ENCODE measurements at regions not wholly inside any gene's neighbourhood (a gene's known extent, or its start where the extent isn't known, plus 50 kb on each side); places are given as distances from the start of the nearest gene placed in this dataset.

DNA sequence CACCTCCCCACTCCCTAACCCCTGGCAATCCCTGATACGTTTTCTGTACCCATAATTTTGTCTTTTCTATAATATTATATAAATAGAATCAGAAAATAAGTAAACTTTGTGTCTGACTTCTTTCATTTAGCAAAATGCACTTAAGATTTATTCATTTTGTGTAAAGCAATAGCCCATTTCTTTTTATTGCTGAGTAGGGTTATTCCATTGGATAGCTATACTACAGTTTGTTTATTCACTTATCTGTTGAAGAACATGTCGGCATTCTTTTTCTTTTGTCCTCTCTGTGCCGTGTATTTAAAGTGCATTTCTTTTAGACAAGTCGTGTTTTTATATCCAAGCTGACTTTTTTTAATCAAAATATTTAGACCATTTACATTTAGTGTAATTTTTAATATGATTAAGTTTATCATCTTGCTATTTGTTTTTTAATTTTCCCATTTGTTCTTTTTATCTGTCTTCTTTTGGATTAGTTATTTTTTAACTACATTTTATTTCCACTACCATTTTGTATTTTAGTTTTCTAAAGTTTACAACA lies 176.4 kb upstream of the TSHZ3 start:
- TF ChIP-seq, protein P1, sequence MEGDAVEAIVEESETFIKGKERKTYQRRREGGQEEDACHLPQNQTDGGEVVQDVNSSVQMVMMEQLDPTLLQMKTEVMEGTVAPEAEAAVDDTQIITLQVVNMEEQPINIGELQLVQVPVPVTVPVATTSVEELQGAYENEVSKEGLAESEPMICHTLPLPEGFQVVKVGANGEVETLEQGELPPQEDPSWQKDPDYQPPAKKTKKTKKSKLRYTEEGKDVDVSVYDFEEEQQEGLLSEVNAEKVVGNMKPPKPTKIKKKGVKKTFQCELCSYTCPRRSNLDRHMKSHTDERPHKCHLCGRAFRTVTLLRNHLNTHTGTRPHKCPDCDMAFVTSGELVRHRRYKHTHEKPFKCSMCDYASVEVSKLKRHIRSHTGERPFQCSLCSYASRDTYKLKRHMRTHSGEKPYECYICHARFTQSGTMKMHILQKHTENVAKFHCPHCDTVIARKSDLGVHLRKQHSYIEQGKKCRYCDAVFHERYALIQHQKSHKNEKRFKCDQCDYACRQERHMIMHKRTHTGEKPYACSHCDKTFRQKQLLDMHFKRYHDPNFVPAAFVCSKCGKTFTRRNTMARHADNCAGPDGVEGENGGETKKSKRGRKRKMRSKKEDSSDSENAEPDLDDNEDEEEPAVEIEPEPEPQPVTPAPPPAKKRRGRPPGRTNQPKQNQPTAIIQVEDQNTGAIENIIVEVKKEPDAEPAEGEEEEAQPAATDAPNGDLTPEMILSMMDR (IDR thresholded peaks at IDR 0.05) = no peak
- Mint-ChIP-seq H3K4me1 (ENCODE audit: low read depth) (no peaks in the 10 kb centered on the region), H3K9me3 (peaks cover 14% of the 10 kb centered on the region), H3K36me3 (ENCODE audit: low read depth) (peaks cover 3% of the 10 kb centered on the region), H3K4me3 (no peak overlapping the region), H3K27ac (no peak overlapping the region), H3K27me3 (peaks cover 2% of the 10 kb centered on the region)
- CTCF ChIA-PET = interaction anchor here (0.6 kb wide), 1 partner anchor 1352 kb away, joined by 3 read pairs; no protein-coding TSS in a partner anchor
- intact Hi-C loops (cut with micrococcal nuclease) = no loop called here
- POLR2A ChIA-PET = no interaction called here
- DNase-seq (no peak), ATAC-seq (no peak)

DNA sequence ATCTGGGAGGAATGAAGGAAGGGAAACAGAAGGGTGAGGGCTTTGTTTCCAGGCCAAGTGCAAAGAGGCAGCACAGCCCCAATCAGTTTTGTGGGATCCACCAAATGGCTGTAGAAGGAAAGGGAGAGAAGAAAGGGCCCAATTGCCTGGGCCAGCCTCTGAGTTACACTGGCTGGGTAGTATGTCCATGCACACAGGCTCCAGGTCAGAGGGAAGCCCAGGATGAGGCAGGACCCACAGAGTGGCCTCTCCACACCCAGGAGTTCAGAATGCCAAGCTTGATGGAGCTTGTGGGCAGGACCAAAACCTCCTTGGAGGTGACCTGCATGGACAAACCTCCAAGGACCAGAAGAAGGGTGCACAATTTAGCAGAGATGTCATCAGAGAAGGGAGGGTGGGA lies 178.2 kb upstream of the TSHZ3 start:
- TF ChIP-seq, protein P1 (IDR thresholded peaks at IDR 0.05) = no peak
- Mint-ChIP-seq H3K9me3 (peaks cover 9% of the 10 kb centered on the region), H3K27me3 (peaks cover 6% of the 10 kb centered on the region), H3K4me1 (ENCODE audit: low read depth) (no peaks in the 10 kb centered on the region), H3K27ac (no peak overlapping the region), H3K36me3 (ENCODE audit: low read depth) (peaks cover 3% of the 10 kb centered on the region), H3K4me3 (no peak overlapping the region)
- ATAC-seq (no peak), DNase-seq (no peak)
- CTCF ChIA-PET = no interaction called here
- POLR2A ChIA-PET = no interaction called here
- intact Hi-C loops (cut with micrococcal nuclease) = no loop called here

- H3K27me3 Mint-ChIP-seq = peaks cover 6% of the 10 kb centered on the region
- intact Hi-C loops (cut with micrococcal nuclease) = no loop called here
- TF ChIP-seq, protein P1 (IDR thresholded peaks at IDR 0.05) = no peak
- peaks cover 3% of the 10 kb centered on the region for H3K36me3 Mint-ChIP-seq (ENCODE audit: low read depth)
- no peak overlapping the region for H3K4me3 Mint-ChIP-seq
- H3K4me1 Mint-ChIP-seq (ENCODE audit: low read depth) = no peaks in the 10 kb centered on the region
- H3K9me3 Mint-ChIP-seq = peaks cover 9% of the 10 kb centered on the region
- ChIA-PET POLR2A (no interaction called here), CTCF (no interaction called here)
- ATAC-seq (no peak), DNase-seq (no peak)
- no peak overlapping the region for H3K27ac Mint-ChIP-seq
Measured at GRCh38 chr19:31528261-31528660, 179.0 kb upstream of the TSHZ3 start.

GRCh38 chr19:31529121-31529520 lies 179.9 kb upstream of the TSHZ3 start:
- intact Hi-C loops (cut with micrococcal nuclease) = no loop called here
- H3K9me3 Mint-ChIP-seq = peaks cover 9% of the 10 kb centered on the region
- ATAC-seq (no peak), DNase-seq (no peak)
- no peaks in the 10 kb centered on the region for H3K4me1 Mint-ChIP-seq (ENCODE audit: low read depth)
- peaks cover 6% of the 10 kb centered on the region for H3K27me3 Mint-ChIP-seq
- TF ChIP-seq, protein P1 (IDR thresholded peaks at IDR 0.05) = no peak
- ChIA-PET CTCF (no interaction called here), POLR2A (no interaction called here)
- peaks cover 3% of the 10 kb centered on the region for H3K36me3 Mint-ChIP-seq (ENCODE audit: low read depth)
- no peak overlapping the region for H3K4me3 Mint-ChIP-seq
- no peak overlapping the region for H3K27ac Mint-ChIP-seq

DNA sequence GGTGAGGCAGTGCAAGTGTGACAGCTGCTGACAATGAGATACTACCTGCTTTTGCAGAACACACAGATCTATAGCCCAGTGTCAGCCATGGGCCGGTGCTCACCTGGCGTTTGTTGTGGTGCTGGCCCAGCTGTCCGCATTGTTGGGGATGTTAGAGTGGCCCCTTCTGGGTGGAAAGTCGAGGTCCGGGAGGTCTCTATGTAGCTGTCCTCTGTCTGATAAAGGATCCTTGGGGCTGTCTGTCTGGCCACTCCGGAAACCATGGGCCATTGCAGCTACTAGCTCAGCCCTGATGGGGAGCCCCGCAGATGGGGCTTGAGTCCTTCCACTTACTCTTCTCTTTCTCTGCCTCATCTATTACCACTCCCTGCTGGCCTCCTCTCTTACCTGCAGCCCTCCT lies 181.5 kb upstream of the TSHZ3 start:
- no peak overlapping the region for H3K27ac Mint-ChIP-seq
- no peaks in the 10 kb centered on the region for H3K4me1 Mint-ChIP-seq (ENCODE audit: low read depth)
- ATAC-seq = no peak
- H3K9me3 Mint-ChIP-seq = peaks cover 5% of the 10 kb centered on the region
- no peaks in the 10 kb centered on the region for H3K36me3 Mint-ChIP-seq (ENCODE audit: low read depth)
- no peak overlapping the region for H3K4me3 Mint-ChIP-seq
- intact Hi-C loops (cut with micrococcal nuclease) = no loop called here
- no peak for DNase-seq
- ChIA-PET CTCF (no interaction called here), POLR2A (no interaction called here)
- TF ChIP-seq, protein P1 (IDR thresholded peaks at IDR 0.05) = no peak
- peaks cover 3% of the 10 kb centered on the region for H3K27me3 Mint-ChIP-seq
